ELR (cell line): ENCODE measurements at regions not wholly inside any gene's neighbourhood (a gene's known extent, or its start where the extent isn't known, plus 50 kb on each side); places are given as distances from the start of the nearest gene placed in this dataset.

Experiments
- DNase-seq: peaks from one replicate; pipeline ENCODE4 v3.0.0-alpha.2; 2015; ENCODE audit warnings: low read depth

GRCh38 chr1:4571263-4571662, 83.1 kb upstream of the AJAP1 start:
- no peak for DNase-seq

GRCh38 chr1:4573526-4573925, 80.9 kb upstream of the AJAP1 start:
- no peak for DNase-seq

- DNase-seq: no peak
These were observed 72.6 kb upstream of the AJAP1 start for GRCh38 chr1:4581807-4582206.

- DNase-seq: no peak
These were observed 70.0 kb upstream of the AJAP1 start for GRCh38 chr1:4584449-4584848.

- DNase-seq: no peak
These were observed 69.2 kb upstream of the AJAP1 start for GRCh38 chr1:4585216-4585615.

- no peak for DNase-seq
These were observed 68.7 kb upstream of the AJAP1 start for GRCh38 chr1:4585705-4586104.

- DNase-seq: no peak
These were observed 67.7 kb upstream of the AJAP1 start for GRCh38 chr1:4586611-4587160.

- no peak for DNase-seq
These were observed 66.7 kb upstream of the AJAP1 start for GRCh38 chr1:4587721-4588120.

GRCh38 chr1:4590756-4591155, 63.7 kb upstream of the AJAP1 start:
- no peak for DNase-seq

- DNase-seq: no peak
These were observed 62.5 kb upstream of the AJAP1 start for GRCh38 chr1:4591926-4592325.

- no peak for DNase-seq
These were observed 61.3 kb upstream of the AJAP1 start for GRCh38 chr1:4593106-4593505.

- no peak for DNase-seq
These were observed 60.0 kb upstream of the AJAP1 start for GRCh38 chr1:4594286-4594991.

GRCh38 chr1:4595341-4596225, 58.8 kb upstream of the AJAP1 start:
- DNase-seq: no peak

GRCh38 chr1:4596486-4596885, 57.9 kb upstream of the AJAP1 start:
- no peak for DNase-seq

- DNase-seq: no peak
These were observed 57.4 kb upstream of the AJAP1 start for GRCh38 chr1:4597020-4597419.

GRCh38 chr1:4598561-4598960, 55.8 kb upstream of the AJAP1 start:
- DNase-seq: no peak

- no peak for DNase-seq
These were observed 54.9 kb upstream of the AJAP1 start for GRCh38 chr1:4599521-4599920.

- no peak for DNase-seq
These were observed 54.4 kb upstream of the AJAP1 start for GRCh38 chr1:4599951-4600481.

- no peak for DNase-seq
These were observed 53.6 kb upstream of the AJAP1 start for GRCh38 chr1:4600615-4601460.

- DNase-seq: no peak
These were observed 52.5 kb upstream of the AJAP1 start for GRCh38 chr1:4601941-4602340.

GRCh38 chr1:4602462-4603294, 51.7 kb upstream of the AJAP1 start:
- no peak for DNase-seq
